Mesenchymal stem cell (in vitro differentiated cells and primary cell): ENCODE measurements at regions not wholly inside any gene's neighbourhood (a gene's known extent, or its start where the extent isn't known, plus 50 kb on each side); places are given as distances from the start of the nearest gene placed in this dataset.

Experiments used
- DNase-seq: peaks from one replicate; pipeline ENCODE4 v3.0.0-alpha.2; 2013
- H2AFZ ChIP-seq: one replicate; pipeline ENCODE4 v1.6.1; 2013; ENCODE audit warnings: low read depth, mild to moderate bottlenecking, control low read depth, inconsistent platforms, low read length, moderate library complexity
- H2AK5ac ChIP-seq: 2 replicates; pipeline ENCODE4 v1.6.1; 2013; ENCODE audit warnings: low read length, moderate library complexity, mild to moderate bottlenecking, inconsistent platforms; ENCODE audit not compliant: severe bottlenecking
- H2BK120ac ChIP-seq: one replicate; pipeline ENCODE4 v1.6.1; 2013; ENCODE audit warnings: low read depth, mild to moderate bottlenecking, inconsistent platforms, low read length, moderate library complexity
- H2BK12ac ChIP-seq, 2 experiments: one replicate each; pipeline ENCODE4 v1.6.1; 2013; ENCODE audit warnings: inconsistent platforms in 2 of 2, low read length in 2 of 2, mild to moderate bottlenecking in 2 of 2, moderate library complexity in 2 of 2, control low read depth in 1 of 2
- H2BK15ac ChIP-seq: one replicate; pipeline ENCODE4 v1.6.1; 2013; ENCODE audit warnings: mild to moderate bottlenecking, low read depth, inconsistent platforms; ENCODE audit not compliant: poor library complexity, severe bottlenecking
- H2BK5ac ChIP-seq: 2 replicates; pipeline ENCODE4 v1.6.1; 2013; ENCODE audit warnings: low read depth, mild to moderate bottlenecking, low read length, control low read depth, inconsistent platforms; ENCODE audit not compliant: poor library complexity, severe bottlenecking
- H3K14ac ChIP-seq, 2 experiments: one replicate each; pipeline ENCODE4 v1.6.1; 2013; ENCODE audit warnings: inconsistent platforms in 2 of 2, low read length in 2 of 2, control low read depth in 1 of 2, mild to moderate bottlenecking in 1 of 2, moderate library complexity in 1 of 2
- H3K18ac ChIP-seq, 2 experiments: one replicate each; pipeline ENCODE4 v1.6.1; 2013; ENCODE audit warnings: inconsistent platforms in 2 of 2, low read length in 2 of 2, control low read depth in 1 of 2, low read depth in 1 of 2, mild to moderate bottlenecking in 1 of 2
- H3K23ac ChIP-seq, 2 experiments: one replicate each; pipeline ENCODE4 v1.6.1; 2013; ENCODE audit warnings: inconsistent platforms in 2 of 2, low read length in 2 of 2, mild to moderate bottlenecking in 2 of 2, moderate library complexity in 2 of 2, control low read depth in 1 of 2
- H3K27ac ChIP-seq: 2 replicates; pipeline ENCODE4 v1.5.1; 2013; ENCODE audit warnings: mild to moderate bottlenecking, moderate library complexity, low read length, control low read depth, inconsistent platforms; ENCODE audit not compliant: poor library complexity, severe bottlenecking
- H3K27me3 ChIP-seq, 2 experiments: 2 replicates each; pipeline versions ENCODE4 v1.6.1 to v1.7.0; 2013; ENCODE audit warnings: low read length in 2 of 2, mild to moderate bottlenecking in 2 of 2, moderate library complexity in 2 of 2, control low read depth in 1 of 2, inconsistent platforms in 1 of 2; ENCODE audit not compliant: control insufficient read depth in 1 of 2, insufficient read depth in 1 of 2
- H3K36me3 ChIP-seq, 2 experiments: 2 replicates each; pipeline versions ENCODE4 v1.6.1 to v1.7.0; 2013; ENCODE audit warnings: low read length in 2 of 2, control low read depth in 1 of 2, inconsistent platforms in 1 of 2, low read depth in 1 of 2, mild to moderate bottlenecking in 1 of 2; ENCODE audit not compliant: insufficient read depth in 2 of 2, control insufficient read depth in 1 of 2
- H3K4ac ChIP-seq, 2 experiments: one replicate each; pipeline ENCODE4 v1.6.1; 2013; ENCODE audit warnings: inconsistent platforms in 2 of 2, low read length in 2 of 2, mild to moderate bottlenecking in 2 of 2, moderate library complexity in 2 of 2, control low read depth in 1 of 2, low read depth in 1 of 2
- H3K4me1 ChIP-seq: 2 replicates; pipeline ENCODE4 v1.6.1; 2013; ENCODE audit warnings: low read depth, low read length, control low read depth; ENCODE audit not compliant: control insufficient read depth, insufficient read depth
- H3K4me2 ChIP-seq: 2 replicates; pipeline ENCODE4 v1.6.1; 2013; ENCODE audit warnings: low read length, mild to moderate bottlenecking, inconsistent platforms; ENCODE audit not compliant: poor library complexity, severe bottlenecking
- H3K4me3 ChIP-seq, 2 experiments: 2 replicates each; pipeline versions ENCODE4 v1.5.1 to v1.7.0; 2013; ENCODE audit warnings: low read length in 2 of 2, mild to moderate bottlenecking in 2 of 2, control low read depth in 1 of 2, low read depth in 1 of 2; ENCODE audit not compliant: insufficient read depth in 1 of 2
- H3K79me1 ChIP-seq: replicated peaks from 2 replicates; pipeline ENCODE4 v1.6.1; 2013; ENCODE audit warnings: mild to moderate bottlenecking, control low read depth, low read length, inconsistent platforms; ENCODE audit not compliant: poor library complexity, severe bottlenecking
- H3K9ac ChIP-seq: 2 replicates; pipeline ENCODE4 v1.7.0; 2013; ENCODE audit warnings: mild to moderate bottlenecking, low read length, moderate library complexity
- H3K9me3 ChIP-seq: 2 replicates; pipeline ENCODE4 v1.7.0; 2013; ENCODE audit warnings: mild to moderate bottlenecking, low read length; ENCODE audit not compliant: control insufficient read depth
- H4K8ac ChIP-seq: one replicate; pipeline ENCODE4 v1.6.1; 2013; ENCODE audit warnings: inconsistent platforms, mild to moderate bottlenecking, low read length, moderate library complexity
- H4K91ac ChIP-seq: one replicate; pipeline ENCODE4 v1.6.1; 2013; ENCODE audit warnings: mild to moderate bottlenecking, low read length, inconsistent platforms
- WGBS: methylation state at CpG from one replicate; pipeline ENCODE4 v1.1.7; 2013; ENCODE audit warnings: mixed read lengths; 5-methylcytosine and 5-hydroxymethylcytosine counted together

DNA sequence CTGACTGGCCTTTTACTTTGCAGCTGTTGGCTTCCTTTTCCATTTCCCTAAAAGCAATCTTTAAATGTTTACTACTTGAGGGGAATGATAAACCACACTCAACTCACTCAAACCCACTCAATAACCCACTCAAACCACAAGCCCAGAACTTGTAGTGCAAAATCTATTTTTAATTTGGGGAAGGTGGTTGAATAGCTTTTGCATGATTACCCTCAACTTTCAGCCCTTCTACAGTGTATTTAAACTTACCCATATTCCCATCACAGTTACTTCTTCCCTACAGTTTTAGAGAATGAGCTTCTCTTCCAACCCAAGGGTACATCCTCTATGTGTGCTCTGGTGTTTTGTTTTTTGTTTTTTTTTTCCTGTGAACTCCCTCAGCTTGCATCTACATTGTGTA, 636.1 kb downstream of the TDRD15 start:
- H4K8ac ChIP-seq = no peak overlapping the region
- no peak overlapping the region for H2AK5ac ChIP-seq
- no peak overlapping the region for H3K18ac ChIP-seq
- DNase-seq = no peak
- H2BK15ac ChIP-seq = no peak overlapping the region
- H2BK12ac ChIP-seq = no peak overlapping the region
- H3K9me3 ChIP-seq = no peaks in the 10 kb centered on the region
- no peaks in the 10 kb centered on the region for H3K79me1 ChIP-seq
- no peak overlapping the region for H3K9ac ChIP-seq
- H3K27ac ChIP-seq = no peak overlapping the region
- H4K91ac ChIP-seq = no peak overlapping the region
- no peaks in the 10 kb centered on the region for H3K4me1 ChIP-seq
- H3K23ac ChIP-seq = no peak overlapping the region
- no peak overlapping the region for H3K4me3 ChIP-seq
- H3K14ac ChIP-seq = no peak overlapping the region
- H3K4ac ChIP-seq = no peak overlapping the region
- H3K36me3 ChIP-seq = no peaks in the 10 kb centered on the region
- no peak overlapping the region for H2BK120ac ChIP-seq
- H3K27me3 ChIP-seq = no peaks in the 10 kb centered on the region
- H2AFZ ChIP-seq = no peak overlapping the region
- H2BK5ac ChIP-seq = no peak overlapping the region
- H3K4me2 ChIP-seq = no peak overlapping the region

DNA sequence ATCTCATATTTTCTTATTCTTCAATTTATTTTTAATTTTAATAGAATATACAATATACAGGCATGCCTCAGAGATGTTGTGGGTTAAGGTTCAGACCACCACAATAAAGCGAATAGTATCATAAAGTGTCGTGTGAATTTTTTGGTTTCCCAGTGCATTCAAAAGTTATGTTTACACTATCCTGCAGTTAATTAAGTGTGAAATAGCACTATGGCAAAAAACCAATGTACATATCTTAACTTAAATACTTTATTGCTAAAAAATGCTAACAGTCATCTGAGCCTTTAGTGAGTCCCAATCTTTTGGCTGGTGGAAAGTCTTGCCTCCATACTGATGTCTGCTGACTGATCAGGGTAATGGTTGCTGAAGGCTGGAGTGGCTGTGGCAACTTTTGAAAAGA, 637.6 kb downstream of the TDRD15 start:
- H3K79me1 ChIP-seq = no peaks in the 10 kb centered on the region
- H3K27ac ChIP-seq = no peak overlapping the region
- no peaks in the 10 kb centered on the region for H3K27me3 ChIP-seq
- no peak overlapping the region for H4K91ac ChIP-seq
- no peak for DNase-seq
- no peak overlapping the region for H2AK5ac ChIP-seq
- no peak overlapping the region for H3K23ac ChIP-seq
- H2BK12ac ChIP-seq = no peak overlapping the region
- no peak overlapping the region for H4K8ac ChIP-seq
- H3K4me2 ChIP-seq = no peak overlapping the region
- no peak overlapping the region for H3K9ac ChIP-seq
- peaks cover 4% of the 10 kb centered on the region for H3K9me3 ChIP-seq
- WGBS = 100% methylated on average over 1 of the region's 2 CpGs
- H3K18ac ChIP-seq = no peak overlapping the region
- H2BK15ac ChIP-seq = no peak overlapping the region
- H3K36me3 ChIP-seq = no peaks in the 10 kb centered on the region
- no peak overlapping the region for H2AFZ ChIP-seq
- no peak overlapping the region for H2BK120ac ChIP-seq
- H3K4ac ChIP-seq = no peak overlapping the region
- H3K4me3 ChIP-seq = no peak overlapping the region
- no peak overlapping the region for H2BK5ac ChIP-seq
- H3K14ac ChIP-seq = no peak overlapping the region
- no peaks in the 10 kb centered on the region for H3K4me1 ChIP-seq

DNA sequence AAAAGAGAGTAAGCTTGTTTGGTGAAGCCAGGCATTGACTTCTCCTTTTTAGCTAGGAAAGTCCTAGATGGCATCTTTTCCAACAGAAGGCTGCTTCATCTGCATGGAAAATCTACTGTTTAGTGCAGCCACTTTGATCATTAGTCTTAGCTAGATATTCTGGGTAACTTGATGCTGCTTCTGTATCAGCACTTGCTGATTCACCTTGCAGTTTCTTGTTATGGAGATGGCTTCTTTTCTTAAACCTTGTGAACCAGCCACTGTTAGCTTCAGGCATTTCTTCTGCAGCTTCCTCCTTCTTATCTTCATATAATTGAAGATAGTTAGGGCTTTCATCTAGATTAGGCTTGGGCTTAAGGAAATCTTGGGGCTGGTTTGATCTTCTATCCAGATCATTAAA, 639.7 kb downstream of the TDRD15 start:
- Histone ChIP-seq H3K4me3 (no peak overlapping the region), H3K27me3 (no peaks in the 10 kb centered on the region), H3K14ac (no peak overlapping the region), H3K36me3 (no peaks in the 10 kb centered on the region), H3K9ac (no peak overlapping the region), H2BK12ac (no peak overlapping the region), H3K4me2 (no peak overlapping the region), H3K9me3 (peaks cover 4% of the 10 kb centered on the region), H3K4me1 (no peaks in the 10 kb centered on the region), H2BK15ac (no peak overlapping the region), H4K8ac (no peak overlapping the region), H3K79me1 (no peaks in the 10 kb centered on the region), H3K23ac (no peak overlapping the region), H2AFZ (no peak overlapping the region), H2BK120ac (no peak overlapping the region), H3K4ac (no peak overlapping the region), H2BK5ac (no peak overlapping the region), H2AK5ac (no peak overlapping the region), H3K18ac (no peak overlapping the region), H4K91ac (no peak overlapping the region), H3K27ac (no peak overlapping the region)
- DNase-seq = no peak

DNA sequence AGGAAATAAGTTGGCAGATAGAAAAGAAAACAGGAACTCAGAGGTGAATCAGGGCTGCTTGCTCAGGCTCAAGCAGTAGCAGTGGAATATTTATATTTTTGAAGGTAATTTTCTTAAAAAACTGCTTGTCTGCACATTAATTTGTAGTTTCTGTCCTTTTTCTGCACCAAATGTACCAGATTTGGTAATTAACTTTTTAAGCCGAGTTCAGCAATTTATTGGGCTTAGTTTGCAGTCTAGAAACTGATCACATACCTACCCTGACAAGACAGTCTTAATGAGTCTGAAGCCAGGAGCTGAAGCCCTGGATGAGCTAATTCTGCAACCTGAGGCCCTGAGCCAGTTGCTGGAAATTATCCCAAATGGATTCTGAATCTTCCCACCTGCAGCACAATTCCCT, 647.0 kb downstream of the TDRD15 start:
- Histone ChIP-seq H3K23ac (no peak overlapping the region), H3K4me3 (no peak overlapping the region), H3K27me3 (no peaks in the 10 kb centered on the region), H3K9ac (no peak overlapping the region), H3K4me2 (no peak overlapping the region), H3K27ac (no peak overlapping the region), H3K4ac (no peak overlapping the region), H3K14ac (no peak overlapping the region), H2BK5ac (no peak overlapping the region), H3K18ac (no peak overlapping the region), H2BK120ac (no peak overlapping the region), H2AFZ (no peak overlapping the region), H2BK15ac (no peak overlapping the region), H3K79me1 (no peaks in the 10 kb centered on the region), H2AK5ac (no peak overlapping the region), H3K36me3 (no peaks in the 10 kb centered on the region), H3K4me1 (peaks cover 4% of the 10 kb centered on the region), H4K91ac (no peak overlapping the region), H2BK12ac (no peak overlapping the region), H3K9me3 (no peaks in the 10 kb centered on the region), H4K8ac (no peak overlapping the region)
- no peak for DNase-seq
- 94% methylated on average over 1 of the region's 1 CpG for WGBS
